ENCODE measurements at regions not wholly inside any gene's neighbourhood (a gene's known extent, or its start where the extent isn't known, plus 50 kb on each side); places are given as distances from the start of the nearest gene placed in this dataset.

DNA sequence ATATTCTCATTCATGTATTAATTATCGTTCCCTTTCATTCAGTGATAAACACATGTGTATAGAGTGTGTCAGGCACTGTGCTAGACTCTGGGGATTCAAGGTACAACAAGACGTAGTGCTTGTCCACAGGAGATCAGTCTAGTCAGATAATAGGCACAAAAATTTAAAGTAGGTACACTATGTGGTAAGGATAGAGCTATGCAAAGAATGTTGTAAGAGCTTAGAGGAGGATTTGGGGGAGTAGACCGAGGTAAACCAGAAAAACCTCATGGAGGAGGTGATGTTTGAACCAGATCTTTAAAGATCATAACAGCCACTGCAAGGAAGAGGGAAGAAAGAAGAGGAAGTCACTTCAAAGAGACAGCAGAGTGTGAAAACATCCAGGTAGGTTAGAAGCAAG lies 256.9 kb upstream of the DDX18 start:
- intact Hi-C loops (cut with micrococcal nuclease): no loop called here
- ATAC-seq: no peak

DNA sequence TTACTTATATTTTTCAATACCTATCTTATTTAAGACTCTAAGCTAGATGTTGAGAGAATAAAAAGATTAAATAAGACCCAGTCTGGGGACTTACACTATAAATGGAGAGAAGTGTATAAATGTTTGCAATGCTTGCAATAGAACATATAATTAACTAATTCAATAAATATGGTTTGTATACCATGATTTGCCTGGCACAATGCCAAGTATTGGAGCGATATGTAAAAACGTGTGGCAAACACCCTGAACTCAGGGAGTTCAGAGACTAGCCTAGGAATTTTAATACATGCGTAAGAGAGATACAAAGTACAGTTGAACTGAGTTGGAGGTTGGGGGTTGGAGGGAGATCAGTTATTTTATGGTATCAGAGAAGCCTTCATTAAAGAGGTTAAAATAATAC lies 251.8 kb upstream of the DDX18 start:
- no peaks in the 10 kb centered on the region for H4K20me1 ChIP-seq (ENCODE audit: insufficient read depth)
- BruUV-seq (replicated peaks): no TSS peak
- RAD21 ChIA-PET (ENCODE audit: low non-redundant PET in 1 of 2, low total read pairs in 2 of 2, uncharacterized antibody in 2 of 2, unreplicated experiment in 2 of 2): no interaction called here
- no peak overlapping the region for H3K9ac ChIP-seq (ENCODE audit: low read length)
- POLR2A ChIA-PET: no interaction called here
- no peak for ATAC-seq
- no peaks in the 10 kb centered on the region for H3K36me3 ChIP-seq (ENCODE audit: control insufficient read depth in 1 of 2, insufficient read depth in 2 of 2, low read length in 2 of 2)
- H3K79me2 ChIP-seq (ENCODE audit: insufficient read depth, low read length): no peaks in the 10 kb centered on the region
- no peak for DNase-seq (ENCODE audit: low read depth, low spot score)
- no peaks in the 10 kb centered on the region for H3K27me3 ChIP-seq (ENCODE audit: insufficient read depth, low read length)
- no peak overlapping the region for H2AFZ ChIP-seq (ENCODE audit: low read depth, low read length, poor library complexity, severe bottlenecking)
- H3K4me2 ChIP-seq (ENCODE audit: low read length): no peak overlapping the region
- CTCF ChIA-PET: no interaction called here
- intact Hi-C loops (cut with micrococcal nuclease): no loop called here
- H3K4me1 ChIP-seq (ENCODE audit: control insufficient read depth in 1 of 2, insufficient read depth in 2 of 2, low read length in 2 of 2): no peaks in the 10 kb centered on the region
- no peaks in the 10 kb centered on the region for H3K9me2 ChIP-seq (ENCODE audit: insufficient read depth)
- H3K27ac ChIP-seq (ENCODE audit: low read depth, low read length): no peak overlapping the region
- no peaks in the 10 kb centered on the region; a peak in 2 of 4 replicates for H3K9me3 ChIP-seq (ENCODE audit: control insufficient read depth in 1 of 2, insufficient read depth in 1 of 2, low read depth in 1 of 2, low read length in 2 of 2)
- H3K4me3 ChIP-seq (replicated peaks in 1 of 2; ENCODE audit: low read depth in 1 of 2, low read length in 2 of 2): no peak overlapping the region
- TF ChIP-seq ZFX (IDR thresholded peaks at IDR 0.05) (no peak), ZNF274 (IDR thresholded peaks at IDR 0.05; ENCODE audit: low read depth, low read length) (no peak), CBX3 (IDR thresholded peaks at IDR 0.05; ENCODE audit: low read depth) (no peak), SRF (IDR thresholded peaks at IDR 0.05; ENCODE audit: low read depth) (no peak), JUND (IDR thresholded peaks at IDR 0.05) (no peak), SIN3A (IDR thresholded peaks at IDR 0.05; ENCODE audit: low read depth) (no peak), POLR2A (IDR thresholded peaks at IDR 0.05; ENCODE audit: borderline replicate concordance, extremely low read depth, insufficient read depth, insufficient read length) (no peak), POLR2AphosphoS5 (IDR thresholded peaks at IDR 0.05; ENCODE audit: low read depth, low read length) (no peak), ELF1 (IDR thresholded peaks at IDR 0.05; ENCODE audit: borderline replicate concordance, low read depth) (no peak), EZH2 (IDR thresholded peaks at IDR 0.05) (no peak), SP1 (IDR thresholded peaks at IDR 0.05; ENCODE audit: low read depth) (no peak)
- TF ChIP-seq, protein P1, sequence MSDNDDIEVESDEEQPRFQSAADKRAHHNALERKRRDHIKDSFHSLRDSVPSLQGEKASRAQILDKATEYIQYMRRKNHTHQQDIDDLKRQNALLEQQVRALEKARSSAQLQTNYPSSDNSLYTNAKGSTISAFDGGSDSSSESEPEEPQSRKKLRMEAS (IDR thresholded peaks at IDR 0.05): no peak
- TF ChIP-seq, protein P2, sequence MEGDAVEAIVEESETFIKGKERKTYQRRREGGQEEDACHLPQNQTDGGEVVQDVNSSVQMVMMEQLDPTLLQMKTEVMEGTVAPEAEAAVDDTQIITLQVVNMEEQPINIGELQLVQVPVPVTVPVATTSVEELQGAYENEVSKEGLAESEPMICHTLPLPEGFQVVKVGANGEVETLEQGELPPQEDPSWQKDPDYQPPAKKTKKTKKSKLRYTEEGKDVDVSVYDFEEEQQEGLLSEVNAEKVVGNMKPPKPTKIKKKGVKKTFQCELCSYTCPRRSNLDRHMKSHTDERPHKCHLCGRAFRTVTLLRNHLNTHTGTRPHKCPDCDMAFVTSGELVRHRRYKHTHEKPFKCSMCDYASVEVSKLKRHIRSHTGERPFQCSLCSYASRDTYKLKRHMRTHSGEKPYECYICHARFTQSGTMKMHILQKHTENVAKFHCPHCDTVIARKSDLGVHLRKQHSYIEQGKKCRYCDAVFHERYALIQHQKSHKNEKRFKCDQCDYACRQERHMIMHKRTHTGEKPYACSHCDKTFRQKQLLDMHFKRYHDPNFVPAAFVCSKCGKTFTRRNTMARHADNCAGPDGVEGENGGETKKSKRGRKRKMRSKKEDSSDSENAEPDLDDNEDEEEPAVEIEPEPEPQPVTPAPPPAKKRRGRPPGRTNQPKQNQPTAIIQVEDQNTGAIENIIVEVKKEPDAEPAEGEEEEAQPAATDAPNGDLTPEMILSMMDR (IDR thresholded peaks at IDR 0.05 in 2 of 3, conservative IDR thresholded peaks at IDR 0.05 in 1 of 3; ENCODE audit: borderline replicate concordance in 1 of 3, insufficient read depth in 1 of 3, low read depth in 2 of 3, low read length in 2 of 3): no peak
- TF ChIP-seq, protein P3, sequence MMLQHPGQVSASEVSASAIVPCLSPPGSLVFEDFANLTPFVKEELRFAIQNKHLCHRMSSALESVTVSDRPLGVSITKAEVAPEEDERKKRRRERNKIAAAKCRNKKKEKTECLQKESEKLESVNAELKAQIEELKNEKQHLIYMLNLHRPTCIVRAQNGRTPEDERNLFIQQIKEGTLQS (IDR thresholded peaks at IDR 0.05): no peak

More for the DNA sequence above, 256.9 kb upstream of the DDX18 start:
- Histone ChIP-seq H3K79me2 (ENCODE audit: insufficient read depth, low read length) (no peaks in the 10 kb centered on the region), H3K9me2 (ENCODE audit: insufficient read depth) (no peaks in the 10 kb centered on the region), H3K9me3 (ENCODE audit: control insufficient read depth in 1 of 2, insufficient read depth in 1 of 2, low read depth in 1 of 2, low read length in 2 of 2) (no peaks in the 10 kb centered on the region; a peak in 1 of 4 replicates), H3K27ac (ENCODE audit: low read depth, low read length) (no peak overlapping the region), H3K9ac (ENCODE audit: low read length) (no peak overlapping the region), H3K4me1 (ENCODE audit: control insufficient read depth in 1 of 2, insufficient read depth in 2 of 2, low read length in 2 of 2) (no peaks in the 10 kb centered on the region), H3K4me3 (replicated peaks in 1 of 2; ENCODE audit: low read depth in 1 of 2, low read length in 2 of 2) (no peak overlapping the region), H3K36me3 (ENCODE audit: control insufficient read depth in 1 of 2, insufficient read depth in 2 of 2, low read length in 2 of 2) (no peaks in the 10 kb centered on the region), H3K27me3 (ENCODE audit: insufficient read depth, low read length) (no peaks in the 10 kb centered on the region), H2AFZ (ENCODE audit: low read depth, low read length, poor library complexity, severe bottlenecking) (no peak overlapping the region), H3K4me2 (ENCODE audit: low read length) (no peak overlapping the region), H4K20me1 (ENCODE audit: insufficient read depth) (no peaks in the 10 kb centered on the region)
- POLR2A ChIA-PET: no interaction called here
- TF ChIP-seq, protein P2 (IDR thresholded peaks at IDR 0.05 in 2 of 3, conservative IDR thresholded peaks at IDR 0.05 in 1 of 3; ENCODE audit: borderline replicate concordance in 1 of 3, insufficient read depth in 1 of 3, low read depth in 2 of 3, low read length in 2 of 3): no peak
- TF ChIP-seq TCF7L2 (IDR thresholded peaks at IDR 0.05; ENCODE audit: borderline replicate concordance, extremely low read depth, insufficient read depth, insufficient read length) (no peak), JUND (IDR thresholded peaks at IDR 0.05) (no peak), CBX3 (IDR thresholded peaks at IDR 0.05; ENCODE audit: low read depth) (no peak)
- RAD21 ChIA-PET (ENCODE audit: low non-redundant PET in 1 of 2, low total read pairs in 2 of 2, uncharacterized antibody in 2 of 2, unreplicated experiment in 2 of 2): no interaction called here
- CTCF ChIA-PET: no interaction called here
- BruUV-seq (replicated peaks): no TSS peak
- DNase-seq (ENCODE audit: low read depth, low spot score): no peak
